NCI-H2227 (cell line): ENCODE measurements at regions not wholly inside any gene's neighbourhood (a gene's known extent, or its start where the extent isn't known, plus 50 kb on each side); places are given as distances from the start of the nearest gene placed in this dataset.
"Not testable (repeated sequence)": the region's sequence is repeated elsewhere in the genome, so short reads cannot be mapped to it uniquely, and the experiment has no call there.

Source experiments
- DNase-seq: peaks from one replicate; lab custom pipeline; 2025; ENCODE audit not compliant: unreplicated experiment; lab: John Stamatoyannopoulos, UW

- no peak for DNase-seq
Observed at GRCh38 chr5:136501133-136501532, 135.8 kb upstream of the TRPC7 start.

GRCh38 chr5:136492587-136492986 lies 127.2 kb upstream of the TRPC7 start:
- DNase-seq = no peak

- DNase-seq = no peak
Observed at GRCh38 chr5:136491806-136492205, 126.5 kb upstream of the TRPC7 start.

- DNase-seq = no peak
Observed at GRCh38 chr5:136484808-136485325, 119.5 kb upstream of the TRPC7 start.

- DNase-seq = no peak
Observed at GRCh38 chr5:136482206-136482605, 116.9 kb upstream of the TRPC7 start.

GRCh38 chr5:136474466-136474865 lies 109.1 kb upstream of the TRPC7 start:
- no peak for DNase-seq

- DNase-seq = no peak
Observed at GRCh38 chr5:136467632-136468031, 102.3 kb upstream of the TRPC7 start.

- DNase-seq = no peak
Observed at GRCh38 chr5:136466041-136466415, 100.7 kb upstream of the TRPC7 start.

- no peak for DNase-seq
Observed at GRCh38 chr5:136458481-136458880, 93.1 kb upstream of the TRPC7 start.

GRCh38 chr5:136457390-136458013 lies 92.2 kb upstream of the TRPC7 start:
- peak; percentile 23 for DNase-seq

GRCh38 chr5:136455409-136455808 lies 90.1 kb upstream of the TRPC7 start:
- DNase-seq = no peak

GRCh38 chr5:136453986-136454758 lies 88.8 kb upstream of the TRPC7 start:
- no peak for DNase-seq

GRCh38 chr5:136453199-136453598 lies 87.9 kb upstream of the TRPC7 start:
- DNase-seq = no peak

GRCh38 chr5:136447576-136447975 lies 82.2 kb upstream of the TRPC7 start:
- DNase-seq = not testable (repeated sequence)

GRCh38 chr5:136446565-136446964 lies 81.2 kb upstream of the TRPC7 start:
- DNase-seq = no peak

GRCh38 chr5:136444099-136444498 lies 78.8 kb upstream of the TRPC7 start:
- DNase-seq = not testable (repeated sequence)

GRCh38 chr5:136439367-136439766 lies 74.0 kb upstream of the TRPC7 start:
- no peak for DNase-seq

- no peak for DNase-seq
Observed at GRCh38 chr5:136435946-136436543, 70.7 kb upstream of the TRPC7 start.

- DNase-seq = no peak
Observed at GRCh38 chr5:136434795-136435194, 69.5 kb upstream of the TRPC7 start.

- DNase-seq = no peak
Observed at GRCh38 chr5:136432705-136433104, 67.4 kb upstream of the TRPC7 start.

GRCh38 chr5:136430081-136430480 lies 64.7 kb upstream of the TRPC7 start:
- no peak for DNase-seq

- DNase-seq = no peak
Observed at GRCh38 chr5:136427426-136427825, 62.1 kb upstream of the TRPC7 start.
